ENCODE measurements at regions not wholly inside any gene's neighbourhood (a gene's known extent, or its start where the extent isn't known, plus 50 kb on each side); places are given as distances from the start of the nearest gene placed in this dataset.

DNA sequence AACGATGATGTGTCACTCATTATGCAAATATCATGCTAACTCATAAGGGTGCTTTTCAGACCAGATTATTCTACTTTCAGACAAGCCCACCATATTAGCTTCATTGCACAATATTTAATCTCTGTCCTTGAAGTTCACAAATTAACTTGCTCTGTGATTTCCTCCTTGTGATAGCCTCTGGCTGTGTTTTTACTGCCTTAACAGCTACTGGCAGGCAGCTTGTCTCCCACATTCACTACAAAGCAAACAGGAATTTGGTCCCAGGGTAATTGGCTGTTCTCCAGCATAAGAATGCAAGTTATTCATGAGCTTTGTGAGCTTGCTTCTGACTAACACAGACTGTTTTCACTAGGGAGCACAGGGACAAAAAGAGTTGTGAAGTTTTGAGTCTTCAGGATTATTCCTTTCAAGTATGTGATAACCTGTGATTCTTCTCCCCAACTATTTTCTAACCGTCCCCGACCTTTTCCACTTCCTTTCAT lies 87.9 kb upstream of the HMCN1 start:
- no peaks in the 10 kb centered on the region for H4K20me1 ChIP-seq (ENCODE audit: insufficient read depth, low read length)
- no peaks in the 10 kb centered on the region for H3K79me2 ChIP-seq (ENCODE audit: low read length)
- H3K9ac ChIP-seq (ENCODE audit: low read length), result no peak overlapping the region
- no peaks in the 10 kb centered on the region for H3F3A ChIP-seq (ENCODE audit: insufficient read depth, low read length)
- no peaks in the 10 kb centered on the region for H3K9me2 ChIP-seq (replicated peaks; ENCODE audit: insufficient read depth, low read length)
- no peak for DNase-seq
- no peaks in the 10 kb centered on the region for H3K27me3 ChIP-seq (replicated peaks; ENCODE audit: insufficient read depth, low read length)
- H3K4me1 ChIP-seq (ENCODE audit: low read length), result no peaks in the 10 kb centered on the region
- H3K36me3 ChIP-seq (replicated peaks; ENCODE audit: insufficient read depth, low read length), result no peaks in the 10 kb centered on the region
- H2AFZ ChIP-seq (ENCODE audit: low read length), result no peak overlapping the region
- H3K9me3 ChIP-seq (replicated peaks; ENCODE audit: insufficient read depth, low read length), result no peaks in the 10 kb centered on the region
- H3K4me2 ChIP-seq (ENCODE audit: low read depth, low read length), result no peak overlapping the region
- H3K4me3 ChIP-seq (ENCODE audit: low read length), result no peak overlapping the region
- no peak for TF ChIP-seq EZH2phosphoT487 (IDR thresholded peaks at IDR 0.05; ENCODE audit: low read length)
- no peak for TF ChIP-seq EZH2 (optimal IDR thresholded peaks at IDR 0.05; ENCODE audit: low read depth, low read length)
- TF ChIP-seq, protein P1, sequence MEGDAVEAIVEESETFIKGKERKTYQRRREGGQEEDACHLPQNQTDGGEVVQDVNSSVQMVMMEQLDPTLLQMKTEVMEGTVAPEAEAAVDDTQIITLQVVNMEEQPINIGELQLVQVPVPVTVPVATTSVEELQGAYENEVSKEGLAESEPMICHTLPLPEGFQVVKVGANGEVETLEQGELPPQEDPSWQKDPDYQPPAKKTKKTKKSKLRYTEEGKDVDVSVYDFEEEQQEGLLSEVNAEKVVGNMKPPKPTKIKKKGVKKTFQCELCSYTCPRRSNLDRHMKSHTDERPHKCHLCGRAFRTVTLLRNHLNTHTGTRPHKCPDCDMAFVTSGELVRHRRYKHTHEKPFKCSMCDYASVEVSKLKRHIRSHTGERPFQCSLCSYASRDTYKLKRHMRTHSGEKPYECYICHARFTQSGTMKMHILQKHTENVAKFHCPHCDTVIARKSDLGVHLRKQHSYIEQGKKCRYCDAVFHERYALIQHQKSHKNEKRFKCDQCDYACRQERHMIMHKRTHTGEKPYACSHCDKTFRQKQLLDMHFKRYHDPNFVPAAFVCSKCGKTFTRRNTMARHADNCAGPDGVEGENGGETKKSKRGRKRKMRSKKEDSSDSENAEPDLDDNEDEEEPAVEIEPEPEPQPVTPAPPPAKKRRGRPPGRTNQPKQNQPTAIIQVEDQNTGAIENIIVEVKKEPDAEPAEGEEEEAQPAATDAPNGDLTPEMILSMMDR (IDR thresholded peaks at IDR 0.05; ENCODE audit: low read length), result no peak
- H3K27ac ChIP-seq (ENCODE audit: low read length), result no peak overlapping the region

DNA sequence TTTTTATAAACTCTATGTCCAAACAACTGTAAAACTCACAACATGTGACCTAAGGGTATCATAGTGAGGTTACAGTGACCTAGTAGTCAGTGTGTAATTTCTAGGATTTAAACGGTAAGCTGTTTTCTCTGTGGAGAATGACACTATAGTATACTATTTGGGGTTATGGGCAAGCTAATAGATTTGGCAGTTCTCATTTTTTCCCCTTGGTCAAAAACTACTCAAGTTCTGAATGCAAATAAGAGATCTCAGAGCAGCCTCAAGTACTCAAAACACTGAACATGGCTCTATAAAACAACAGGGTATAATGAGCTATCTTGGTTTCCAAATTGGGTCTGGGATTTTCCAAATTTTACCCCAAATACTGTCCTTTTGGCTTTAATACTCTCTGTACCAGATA lies 88.5 kb upstream of the HMCN1 start:
- H4K20me1 ChIP-seq (ENCODE audit: insufficient read depth, low read length), result no peaks in the 10 kb centered on the region
- H3K27ac ChIP-seq (ENCODE audit: low read length), result no peak overlapping the region
- H3K4me3 ChIP-seq (ENCODE audit: low read length), result no peak overlapping the region
- no peaks in the 10 kb centered on the region for H3F3A ChIP-seq (ENCODE audit: insufficient read depth, low read length)
- H3K4me1 ChIP-seq (ENCODE audit: low read length), result no peaks in the 10 kb centered on the region
- no peaks in the 10 kb centered on the region for H3K9me3 ChIP-seq (replicated peaks; ENCODE audit: insufficient read depth, low read length)
- no peaks in the 10 kb centered on the region for H3K79me2 ChIP-seq (ENCODE audit: low read length)
- H3K4me2 ChIP-seq (ENCODE audit: low read depth, low read length), result no peak overlapping the region
- no peaks in the 10 kb centered on the region for H3K27me3 ChIP-seq (replicated peaks; ENCODE audit: insufficient read depth, low read length)
- TF ChIP-seq, protein P1 (IDR thresholded peaks at IDR 0.05; ENCODE audit: low read length), result no peak
- no peak for DNase-seq
- H3K9me2 ChIP-seq (replicated peaks; ENCODE audit: insufficient read depth, low read length), result no peaks in the 10 kb centered on the region
- H3K9ac ChIP-seq (ENCODE audit: low read length), result no peak overlapping the region
- no peaks in the 10 kb centered on the region for H3K36me3 ChIP-seq (replicated peaks; ENCODE audit: insufficient read depth, low read length)
- H2AFZ ChIP-seq (ENCODE audit: low read length), result no peak overlapping the region

DNA sequence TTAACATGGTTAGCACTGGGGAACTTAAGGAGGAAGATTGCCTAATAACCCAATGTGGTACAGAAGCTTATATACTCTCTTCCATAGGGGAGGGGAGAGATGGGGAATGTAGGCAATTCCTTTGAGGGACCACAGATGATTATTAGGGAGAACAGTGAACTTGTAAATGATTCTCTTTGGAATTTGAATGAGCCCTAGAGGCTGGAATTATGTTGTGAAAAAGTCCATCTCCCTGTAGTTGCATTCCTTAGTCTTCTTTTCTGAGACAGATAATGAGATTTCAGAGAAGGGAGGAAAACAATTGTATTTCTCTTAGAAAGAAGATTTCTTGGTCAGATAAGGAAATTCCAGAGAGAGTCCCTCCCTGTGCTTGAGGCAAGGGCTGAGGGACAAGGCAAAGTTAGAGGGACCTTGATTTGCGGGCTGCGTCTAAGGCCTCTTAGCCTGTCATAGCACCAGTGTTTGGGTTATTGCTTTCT lies 89.0 kb upstream of the HMCN1 start:
- Histone ChIP-seq H3F3A (ENCODE audit: insufficient read depth, low read length) (no peaks in the 10 kb centered on the region), H3K9me2 (replicated peaks; ENCODE audit: insufficient read depth, low read length) (no peaks in the 10 kb centered on the region), H3K9me3 (replicated peaks; ENCODE audit: insufficient read depth, low read length) (no peaks in the 10 kb centered on the region), H3K4me3 (ENCODE audit: low read length) (no peak overlapping the region), H3K4me1 (ENCODE audit: low read length) (no peaks in the 10 kb centered on the region), H3K4me2 (ENCODE audit: low read depth, low read length) (no peak overlapping the region), H4K20me1 (ENCODE audit: insufficient read depth, low read length) (no peaks in the 10 kb centered on the region), H3K36me3 (replicated peaks; ENCODE audit: insufficient read depth, low read length) (no peaks in the 10 kb centered on the region), H2AFZ (ENCODE audit: low read length) (no peak overlapping the region), H3K9ac (ENCODE audit: low read length) (no peak overlapping the region), H3K27ac (ENCODE audit: low read length) (no peak overlapping the region), H3K27me3 (replicated peaks; ENCODE audit: insufficient read depth, low read length) (no peaks in the 10 kb centered on the region), H3K79me2 (ENCODE audit: low read length) (no peaks in the 10 kb centered on the region)
- no peak for TF ChIP-seq EZH2phosphoT487 (IDR thresholded peaks at IDR 0.05; ENCODE audit: low read length)
- TF ChIP-seq EZH2 (optimal IDR thresholded peaks at IDR 0.05; ENCODE audit: low read depth, low read length), result no peak
- TF ChIP-seq, protein P1 (IDR thresholded peaks at IDR 0.05; ENCODE audit: low read length), result no peak
- no peak for DNase-seq
